Spleen (tissue), 7 donors: ENCODE measurements at regions not wholly inside any gene's neighbourhood (a gene's known extent, or its start where the extent isn't known, plus 50 kb on each side); places are given as distances from the start of the nearest gene placed in this dataset.

ENCODE experiments used
- POLR2AphosphoS5 ChIP-seq, 3 donors: sonication (generic); formaldehyde crosslinking; IDR thresholded peaks; one replicate each; pipeline ENCODE4 v1.5.1; 2017; ENCODE audit warnings: antibody characterized with exemption in 3 of 3
- TF ChIP-seq, protein P1 (sequence below), 11 experiments: fragments of 200-600 bp in 7 of 11; fragments of 450-650 bp in 4 of 11; sonication (generic) in 4 of 11; IDR thresholded peaks in 8 of 11; conservative IDR thresholded peaks in 3 of 11; 1 replicate in 7 of 11; 2 replicates in 4 of 11; pipeline versions ENCODE4 v1.4.0 to v1.8.0; 2016 to 2021; ENCODE audit warnings: antibody characterized with exemption in 11 of 11, inconsistent platforms in 4 of 11, mild to moderate bottlenecking in 1 of 11
- donor health status: DM: no; HTN: no; CAD: no; lungs with moderate emphysema.
- donor health status: DM: no; HTN: no; CAD: no.
- donor health status: DM: no; HTN: no; CAD: no.

DNA sequence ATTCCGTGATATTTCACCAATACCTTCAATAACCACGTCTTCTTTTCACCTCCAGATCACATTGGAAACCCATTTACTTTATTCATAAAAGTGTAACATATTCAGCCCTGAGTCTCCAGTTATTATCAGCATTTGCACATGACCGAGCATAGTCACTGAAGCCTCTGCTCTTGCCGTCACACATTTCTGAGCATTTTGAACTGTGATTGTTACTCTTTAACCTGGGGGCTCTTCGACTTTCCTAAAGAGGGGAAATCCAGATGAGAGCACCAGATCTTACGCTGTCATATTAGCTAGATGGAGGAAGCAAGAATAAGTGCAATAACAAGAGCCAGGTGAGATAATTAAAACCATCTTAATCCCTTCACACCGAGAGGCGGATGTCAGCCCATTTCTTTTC, 260.0 kb upstream of the NRP1 start:
- TF ChIP-seq, protein P1, sequence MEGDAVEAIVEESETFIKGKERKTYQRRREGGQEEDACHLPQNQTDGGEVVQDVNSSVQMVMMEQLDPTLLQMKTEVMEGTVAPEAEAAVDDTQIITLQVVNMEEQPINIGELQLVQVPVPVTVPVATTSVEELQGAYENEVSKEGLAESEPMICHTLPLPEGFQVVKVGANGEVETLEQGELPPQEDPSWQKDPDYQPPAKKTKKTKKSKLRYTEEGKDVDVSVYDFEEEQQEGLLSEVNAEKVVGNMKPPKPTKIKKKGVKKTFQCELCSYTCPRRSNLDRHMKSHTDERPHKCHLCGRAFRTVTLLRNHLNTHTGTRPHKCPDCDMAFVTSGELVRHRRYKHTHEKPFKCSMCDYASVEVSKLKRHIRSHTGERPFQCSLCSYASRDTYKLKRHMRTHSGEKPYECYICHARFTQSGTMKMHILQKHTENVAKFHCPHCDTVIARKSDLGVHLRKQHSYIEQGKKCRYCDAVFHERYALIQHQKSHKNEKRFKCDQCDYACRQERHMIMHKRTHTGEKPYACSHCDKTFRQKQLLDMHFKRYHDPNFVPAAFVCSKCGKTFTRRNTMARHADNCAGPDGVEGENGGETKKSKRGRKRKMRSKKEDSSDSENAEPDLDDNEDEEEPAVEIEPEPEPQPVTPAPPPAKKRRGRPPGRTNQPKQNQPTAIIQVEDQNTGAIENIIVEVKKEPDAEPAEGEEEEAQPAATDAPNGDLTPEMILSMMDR (IDR thresholded peaks at IDR 0.05 in 8 of 11, conservative IDR thresholded peaks at IDR 0.05 in 3 of 11) = no peak
- TF ChIP-seq POLR2AphosphoS5 (IDR thresholded peaks at IDR 0.05) = no peak
